SK-N-MC (cell line): ENCODE measurements at regions not wholly inside any gene's neighbourhood (a gene's known extent, or its start where the extent isn't known, plus 50 kb on each side); places are given as distances from the start of the nearest gene placed in this dataset.
"Not testable (repeated sequence)": the region's sequence is repeated elsewhere in the genome, so short reads cannot be mapped to it uniquely, and the experiment has no call there.

Experiments used
- DNase-seq: peaks from one replicate; pipeline ENCODE4 v3.0.0-alpha.2; 2011; ENCODE audit warnings: low read depth, low spot score
- H3K27ac ChIP-seq: fragments of 200-600 bp; sonication (generic); 2 replicates; pipeline ENCODE4 v1.5.1; 2016; ENCODE audit warnings: mixed run types
- H3K36me3 ChIP-seq: fragments of 200-600 bp; sonication (generic); 2 replicates; pipeline ENCODE4 v1.6.1; 2017; ENCODE audit warnings: antibody characterized with exemption, low read length, mixed read lengths; ENCODE audit not compliant: insufficient read depth
- H3K4me3 ChIP-seq: fragments of 200-600 bp; sonication (generic); 2 replicates; pipeline ENCODE4 v1.5.1; 2016
- H3K9ac ChIP-seq: fragments of 200-600 bp; sonication (generic); 2 replicates; pipeline ENCODE4 v1.8.0; 2017; ENCODE audit warnings: mixed run types, mixed read lengths; ENCODE audit not compliant: insufficient read length
- H3K9me3 ChIP-seq: fragments of 200-600 bp; sonication (generic); 2 replicates; pipeline ENCODE4 v1.6.1; 2017; ENCODE audit warnings: low read depth, mild to moderate bottlenecking, antibody characterized with exemption, low read length, moderate library complexity, mixed read lengths
- EZH2 ChIP-seq: fragments of 200-600 bp; sonication (generic); IDR thresholded peaks from one replicate; pipeline ENCODE4 v1.6.1; 2017; ENCODE audit warnings: antibody characterized with exemption
- FOXP2 ChIP-seq: optimal IDR thresholded peaks from 2 replicates; pipeline ENCODE3; 2011; ENCODE audit warnings: mild to moderate bottlenecking, moderate library complexity; ENCODE audit not compliant: insufficient read depth; ENCODE audit errors: extremely low read length, control extremely low read depth
- POLR2AphosphoS5 ChIP-seq: IDR thresholded peaks from 2 replicates; pipeline ENCODE4 v1.6.1; 2012; ENCODE audit warnings: mild to moderate bottlenecking, low read depth, low read length, borderline replicate concordance

- DNase-seq = no peak
- Histone ChIP-seq H3K9me3 (no peaks in the 10 kb centered on the region), H3K36me3 (no peaks in the 10 kb centered on the region), H3K27ac (no peak overlapping the region; the same call in 1 of the 2 replicates), H3K4me3 (no peak overlapping the region), H3K9ac (no peak overlapping the region)
- TF ChIP-seq POLR2AphosphoS5 (no peak), EZH2 (no peak), FOXP2 (no peak)
Observed at GRCh38 chr13:39816936-39817335, 161.5 kb downstream of the COG6 start.

- Histone ChIP-seq H3K9ac (no peak overlapping the region), H3K36me3 (no peaks in the 10 kb centered on the region), H3K27ac (no peak overlapping the region), H3K4me3 (no peak overlapping the region), H3K9me3 (no peaks in the 10 kb centered on the region)
- TF ChIP-seq POLR2AphosphoS5 (no peak), EZH2 (no peak), FOXP2 (no peak)
- DNase-seq = no peak
Observed at GRCh38 chr13:39818953-39819352, 163.5 kb downstream of the COG6 start.

GRCh38 chr13:39820606-39821005 lies 165.1 kb downstream of the COG6 start:
- Histone ChIP-seq H3K9ac (no peak overlapping the region), H3K36me3 (no peaks in the 10 kb centered on the region), H3K4me3 (no peak overlapping the region), H3K27ac (no peak overlapping the region), H3K9me3 (no peaks in the 10 kb centered on the region)
- DNase-seq = no peak
- TF ChIP-seq POLR2AphosphoS5 (no peak), FOXP2 (no peak), EZH2 (no peak)

GRCh38 chr13:39821977-39822376 lies 166.5 kb downstream of the COG6 start:
- DNase-seq = no peak

GRCh38 chr13:39822437-39822836 lies 167.0 kb downstream of the COG6 start:
- DNase-seq = no peak
- Histone ChIP-seq H3K36me3 (no peaks in the 10 kb centered on the region), H3K9ac (no peak overlapping the region), H3K27ac (no peak overlapping the region), H3K9me3 (no peaks in the 10 kb centered on the region), H3K4me3 (no peak overlapping the region)
- TF ChIP-seq FOXP2 (no peak), POLR2AphosphoS5 (no peak), EZH2 (no peak)

More at GRCh38 chr13:39821977-39822376, 166.5 kb downstream of the COG6 start:
- TF ChIP-seq EZH2 = no peak
- TF ChIP-seq FOXP2 = no peak
- no peak for TF ChIP-seq POLR2AphosphoS5
- Histone ChIP-seq H3K36me3 (no peaks in the 10 kb centered on the region), H3K27ac (no peak overlapping the region), H3K9ac (no peak overlapping the region), H3K4me3 (no peak overlapping the region), H3K9me3 (no peaks in the 10 kb centered on the region)

- DNase-seq = peak; percentile 18
- peak overlapping the region; percentile 10; the same call in 1 of the 2 replicates for H3K4me3 ChIP-seq
- no peaks in the 10 kb centered on the region for H3K36me3 ChIP-seq
Observed at GRCh38 chr13:39823063-39823713, 167.7 kb downstream of the COG6 start.

GRCh38 chr13:39825886-39826285 lies 170.4 kb downstream of the COG6 start:
- H3K36me3 ChIP-seq = no peaks in the 10 kb centered on the region
- TF ChIP-seq POLR2AphosphoS5 (no peak), FOXP2 (no peak), EZH2 (no peak)
- no peak overlapping the region for H3K4me3 ChIP-seq
- no peak overlapping the region for H3K9ac ChIP-seq
- no peak for DNase-seq
- H3K27ac ChIP-seq = no peak overlapping the region
- H3K9me3 ChIP-seq = no peaks in the 10 kb centered on the region

More at GRCh38 chr13:39823063-39823713, 167.7 kb downstream of the COG6 start:
- Histone ChIP-seq H3K27ac (no peak overlapping the region), H3K9ac (no peak overlapping the region), H3K9me3 (no peaks in the 10 kb centered on the region)
- TF ChIP-seq FOXP2 (no peak), EZH2 (no peak), POLR2AphosphoS5 (no peak)

- no peak overlapping the region for H3K27ac ChIP-seq
- DNase-seq = no peak
- H3K36me3 ChIP-seq = no peaks in the 10 kb centered on the region
- no peak overlapping the region for H3K9ac ChIP-seq
- H3K4me3 ChIP-seq = no peak overlapping the region
- TF ChIP-seq EZH2 (no peak), FOXP2 (no peak), POLR2AphosphoS5 (no peak)
- no peaks in the 10 kb centered on the region for H3K9me3 ChIP-seq
Observed at GRCh38 chr13:39835253-39835652, 179.8 kb downstream of the COG6 start.

GRCh38 chr13:39836038-39836437 lies 180.6 kb downstream of the COG6 start:
- Histone ChIP-seq H3K36me3 (no peaks in the 10 kb centered on the region), H3K4me3 (no peak overlapping the region), H3K9ac (no peak overlapping the region), H3K27ac (no peak overlapping the region), H3K9me3 (no peaks in the 10 kb centered on the region)
- TF ChIP-seq POLR2AphosphoS5 = no peak
- TF ChIP-seq EZH2 = no peak
- TF ChIP-seq FOXP2 = no peak
- DNase-seq = no peak

GRCh38 chr13:39837866-39838265 lies 182.4 kb downstream of the COG6 start:
- H3K9ac ChIP-seq, H3K4me3 ChIP-seq, DNase-seq, H3K36me3 ChIP-seq, H3K27ac ChIP-seq, H3K9me3 ChIP-seq: not testable (repeated sequence)
